ENCODE measurements at regions not wholly inside any gene's neighbourhood (a gene's known extent, or its start where the extent isn't known, plus 50 kb on each side); places are given as distances from the start of the nearest gene placed in this dataset.

DNA sequence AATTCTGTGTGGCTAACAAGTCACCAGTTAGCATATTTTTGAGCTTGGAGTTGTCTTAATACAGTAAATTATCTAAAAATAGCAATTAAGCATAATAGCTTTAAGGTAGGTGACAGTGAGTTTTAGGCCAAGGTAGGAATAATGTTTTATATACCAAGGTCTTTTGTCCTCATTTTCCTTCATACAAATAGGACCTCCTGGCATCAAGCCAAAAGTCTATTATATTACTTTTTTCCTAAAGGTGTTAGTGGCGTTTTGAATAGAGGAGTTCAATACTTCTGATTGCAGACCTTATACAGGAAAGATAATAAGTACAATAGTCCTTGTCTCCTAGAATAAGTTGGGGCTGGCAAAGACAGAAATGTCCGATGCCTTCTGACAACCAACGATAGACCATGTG lies 2277.7 kb downstream of the TP53TG3F start:
- DNase-seq, result no peak

DNA sequence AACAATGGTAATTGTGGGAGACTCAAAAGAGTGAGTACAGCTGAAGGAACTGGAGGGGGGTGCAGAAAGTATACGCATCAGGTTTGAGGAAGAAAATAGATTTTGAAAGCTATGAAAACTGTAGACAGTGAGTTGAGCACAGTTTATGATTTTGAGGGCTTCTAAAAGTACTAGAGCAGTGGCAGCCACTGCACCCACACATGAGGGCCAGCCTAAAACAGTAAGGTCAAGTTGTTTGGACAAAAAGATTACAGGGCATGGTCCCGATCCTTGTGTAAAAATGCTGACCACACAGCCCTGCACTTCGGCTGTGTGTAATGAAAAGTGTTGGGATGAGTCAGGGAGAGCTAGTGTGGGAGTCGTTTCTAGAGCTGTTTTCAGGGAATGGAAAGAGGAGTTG lies 2282.1 kb downstream of the TP53TG3F start:
- no peak for DNase-seq

DNA sequence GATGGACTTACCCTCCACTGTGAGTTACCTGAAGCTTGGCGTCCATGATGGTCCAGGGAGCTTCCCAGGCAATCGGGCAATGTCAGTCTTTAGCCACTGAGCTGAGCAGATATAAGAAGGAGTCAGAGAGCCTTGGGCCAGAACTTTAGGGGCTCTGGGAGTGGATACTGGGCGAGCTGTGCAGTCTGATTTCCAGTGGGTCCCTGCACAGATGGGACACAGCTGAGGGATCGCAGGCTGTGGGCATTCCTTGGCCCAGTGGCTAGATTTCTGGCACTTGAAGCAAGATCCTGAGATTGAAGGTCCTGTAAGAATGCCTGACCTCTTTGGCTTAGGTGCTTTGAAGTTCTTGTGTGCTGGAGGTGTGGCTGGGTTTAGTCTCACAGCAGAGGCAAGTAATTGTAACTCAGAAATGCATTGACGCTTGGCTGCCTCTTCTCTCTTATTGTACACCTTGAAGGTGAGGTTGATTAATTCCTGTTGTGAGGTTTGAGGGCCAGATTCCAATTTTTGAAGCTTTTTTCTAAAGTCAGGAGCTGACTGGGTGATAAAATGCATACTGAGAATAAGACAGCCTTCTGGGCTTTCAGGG lies 2283.8 kb downstream of the TP53TG3F start:
- DNase-seq, result no peak

DNA sequence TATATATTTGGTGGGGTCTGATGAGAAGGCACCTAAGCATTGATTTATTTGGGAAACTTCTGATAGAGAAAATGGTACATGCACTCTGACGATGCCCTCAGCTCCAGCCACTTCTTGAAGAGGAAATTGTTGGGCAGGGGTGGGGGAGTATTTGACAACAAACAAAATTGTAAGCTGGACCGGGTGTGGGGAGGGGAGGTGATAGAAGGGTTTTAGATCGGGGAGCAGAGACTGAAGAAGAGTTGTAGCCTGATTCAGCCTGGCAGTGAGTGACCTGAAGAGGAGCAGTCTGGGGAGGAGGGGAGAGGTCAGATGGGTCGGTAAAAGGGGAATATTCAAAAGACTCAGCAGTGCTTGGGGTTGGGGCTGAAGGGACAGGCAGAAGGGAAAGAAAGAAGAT lies 2284.7 kb downstream of the TP53TG3F start:
- no peak for DNase-seq

DNA sequence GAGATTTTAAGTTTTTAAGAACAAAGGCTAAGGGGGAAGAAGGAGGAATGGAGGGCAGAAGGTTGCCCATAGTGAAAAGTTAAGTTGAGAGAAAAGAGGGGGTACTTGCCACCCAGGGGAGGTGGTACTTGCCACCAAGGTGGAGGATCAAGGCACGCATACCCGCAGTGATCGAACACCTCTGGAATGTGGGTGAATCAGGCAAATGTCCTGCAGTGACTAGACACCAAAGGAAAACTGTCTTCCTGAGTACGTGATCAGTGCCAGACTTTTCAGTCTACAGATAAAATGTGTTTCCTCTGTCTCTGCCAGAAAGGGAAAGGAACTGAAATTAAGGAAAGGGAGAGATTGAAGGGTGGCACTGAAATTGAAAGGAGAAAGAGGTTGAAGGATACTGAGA lies 2285.3 kb downstream of the TP53TG3F start:
- DNase-seq, result no peak

DNA sequence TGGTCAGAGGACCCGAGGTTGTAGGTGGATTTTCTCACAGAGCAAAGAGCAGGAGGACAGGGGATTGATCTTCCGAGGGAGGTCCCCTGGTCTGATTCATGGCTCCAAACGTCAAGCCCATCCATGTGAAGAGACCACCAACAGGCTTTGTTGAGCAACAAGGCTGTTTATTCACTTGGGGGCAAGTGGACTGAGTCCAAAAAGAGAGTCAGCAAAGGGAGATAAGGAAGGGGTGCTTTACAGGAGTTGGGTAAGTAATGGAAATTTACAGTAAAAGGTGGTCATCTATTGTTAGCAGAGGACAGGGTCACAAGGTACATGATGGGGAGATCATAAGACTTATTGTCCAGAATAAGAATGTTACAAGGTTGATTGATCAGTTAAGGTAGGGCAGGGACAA lies 2285.8 kb downstream of the TP53TG3F start:
- DNase-seq, result no peak

DNA sequence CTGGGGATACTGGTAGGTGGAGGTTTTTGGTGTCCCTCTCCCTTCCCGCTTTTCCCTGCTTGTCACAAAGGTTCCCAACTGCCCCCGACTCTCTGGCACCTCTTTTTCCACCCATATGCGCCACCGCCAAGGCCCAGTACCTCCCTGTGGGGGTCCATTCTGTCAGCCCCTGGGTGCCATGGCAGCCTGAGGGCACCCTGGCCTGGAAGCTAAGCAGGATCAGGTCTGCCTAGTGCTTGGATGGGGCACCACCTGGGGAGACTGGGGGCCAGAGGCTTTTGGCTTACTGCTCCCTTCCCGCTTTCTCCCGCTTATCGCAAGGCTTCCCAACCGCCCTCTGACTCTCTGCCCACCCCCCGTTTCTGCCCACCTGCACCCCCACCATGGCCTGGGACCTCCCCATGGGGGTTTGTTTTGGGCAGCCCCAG lies 2286.4 kb downstream of the TP53TG3F start:
- DNase-seq, result no peak

DNA sequence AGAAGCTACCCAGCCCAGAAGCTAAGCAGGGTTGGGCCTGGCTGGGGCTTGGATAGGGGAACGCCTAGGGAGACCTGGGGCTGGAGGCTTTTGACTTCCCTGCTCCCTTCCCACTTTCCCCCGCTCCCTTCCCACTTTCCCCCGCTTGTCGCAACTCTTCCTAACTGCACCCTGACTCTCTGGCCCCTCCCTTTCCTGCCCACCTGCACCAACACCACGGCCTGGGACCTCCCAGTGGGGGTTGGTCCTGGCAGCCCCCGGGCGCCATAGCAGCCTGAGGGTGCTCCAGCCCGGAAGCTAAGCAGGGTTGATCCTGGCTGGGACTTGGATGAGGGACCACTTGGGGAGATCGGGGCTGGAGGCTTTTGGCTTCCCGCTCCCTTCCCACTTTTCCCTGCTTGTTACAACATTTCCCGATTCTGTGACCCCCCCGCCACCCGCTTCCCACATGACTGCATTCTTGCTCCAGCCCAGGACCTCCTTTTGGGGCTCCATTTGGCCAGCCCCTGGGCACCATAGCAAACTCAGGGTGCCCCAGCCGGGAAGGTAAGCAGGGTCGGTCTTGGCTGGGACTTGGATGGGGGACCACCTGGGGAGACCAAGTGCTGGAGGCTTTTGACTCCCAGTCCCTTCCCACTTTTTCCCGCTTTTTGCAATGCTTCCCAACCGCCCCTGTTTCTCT lies 2287.0 kb downstream of the TP53TG3F start:
- DNase-seq, result no peak

DNA sequence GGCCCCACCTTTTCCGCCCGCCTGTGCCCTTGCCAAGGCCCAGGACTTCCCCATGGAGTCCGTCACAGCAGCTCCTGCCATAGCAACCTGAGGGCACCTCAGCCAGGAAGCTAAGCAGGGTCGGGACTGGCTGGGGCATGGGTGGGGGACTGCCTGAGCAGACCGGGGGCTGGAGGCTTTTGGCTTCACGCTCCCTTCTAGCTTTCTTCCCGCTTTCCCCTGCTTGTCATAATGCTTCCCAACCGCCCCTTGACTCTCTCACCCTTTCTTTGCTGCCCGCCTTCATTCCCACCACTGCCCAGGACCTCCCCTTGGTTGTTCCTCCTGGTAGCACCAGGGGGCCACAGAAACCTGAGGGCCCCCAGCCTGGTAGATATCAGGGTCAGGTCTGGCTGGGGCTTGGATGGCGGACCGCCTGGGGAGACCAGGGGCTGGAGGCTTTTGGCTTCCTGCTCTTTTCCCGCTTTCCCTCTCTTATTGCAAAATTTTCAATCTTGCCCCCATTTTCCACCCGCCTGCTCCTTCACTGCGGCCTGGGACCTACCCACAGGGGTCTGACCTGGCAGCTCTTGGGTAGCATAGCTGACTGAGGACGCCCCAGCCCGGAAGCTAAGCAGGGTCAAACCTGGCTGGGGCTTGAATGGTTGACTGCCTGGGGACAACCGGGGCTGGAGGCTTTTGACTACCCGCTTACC lies 2287.7 kb downstream of the TP53TG3F start:
- DNase-seq, result no peak

DNA sequence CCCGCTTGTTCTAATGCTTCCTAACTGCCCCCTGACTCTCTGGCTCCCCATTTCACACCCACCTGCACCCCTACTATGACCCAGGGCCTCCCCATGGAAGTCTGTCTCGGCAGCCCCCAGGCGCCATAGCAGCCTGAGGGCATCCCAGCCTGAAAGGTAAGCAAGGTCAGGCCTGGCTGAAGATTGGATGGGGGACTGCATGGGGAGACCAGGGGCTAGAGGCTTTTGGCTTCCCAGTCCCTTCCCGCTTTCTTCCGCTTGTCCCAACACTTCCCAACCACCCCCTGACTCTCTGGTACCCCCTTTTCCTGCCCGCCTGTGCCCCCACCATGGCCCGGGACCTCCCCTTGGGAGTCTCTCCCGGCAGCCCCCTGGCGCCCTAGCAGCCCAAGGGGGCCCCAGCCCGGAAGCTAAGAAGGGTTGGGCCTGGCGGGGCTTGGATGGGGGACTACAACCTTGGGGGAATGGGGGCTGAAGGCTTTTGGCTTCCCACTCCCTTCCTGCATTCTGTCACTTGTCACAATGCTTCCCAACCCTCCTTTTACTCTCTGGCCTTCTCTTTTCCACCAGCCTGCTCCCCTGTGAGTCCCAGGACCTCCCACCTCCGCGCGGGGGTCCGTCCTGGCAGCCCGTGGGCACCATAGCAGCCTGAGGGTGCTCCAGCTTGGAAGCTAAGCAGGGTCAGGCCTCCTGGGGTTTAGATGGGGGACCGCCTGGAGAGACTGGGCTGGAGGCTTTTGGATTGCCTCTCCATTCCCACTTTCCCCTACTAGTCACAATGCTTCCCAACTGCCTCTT lies 2288.4 kb downstream of the TP53TG3F start:
- DNase-seq, result no peak

DNA sequence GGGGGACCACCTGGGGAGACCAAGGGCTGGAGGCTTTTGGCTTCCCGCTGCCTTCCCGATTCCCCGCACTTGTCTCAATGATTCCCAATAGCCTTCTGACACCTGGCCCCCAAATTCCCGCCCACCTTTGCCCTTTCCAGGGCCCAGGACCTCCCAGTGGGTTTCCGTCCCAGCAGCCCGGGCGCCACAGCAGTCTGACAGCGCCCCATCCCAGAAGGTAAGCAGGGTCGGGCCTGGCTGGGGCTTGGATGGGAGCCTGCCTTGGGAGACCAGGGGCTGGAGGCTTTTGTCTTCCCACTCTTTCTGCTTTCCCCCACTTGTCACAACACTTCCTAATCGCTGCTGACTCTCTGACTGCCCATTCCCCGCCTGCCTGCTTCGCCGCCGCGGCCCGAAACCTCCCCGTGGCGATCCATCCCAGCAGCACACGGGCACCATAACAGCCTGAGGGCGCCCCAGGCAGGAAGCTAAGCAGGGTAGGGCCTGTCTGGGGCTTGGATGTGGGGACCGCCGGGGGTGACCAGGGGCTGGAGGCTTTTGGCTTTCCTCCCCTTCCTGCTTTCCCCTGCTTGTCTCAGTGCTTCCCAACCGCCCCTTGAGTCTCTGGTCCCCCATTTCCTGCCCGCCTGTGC lies 2289.3 kb downstream of the TP53TG3F start:
- DNase-seq, result no peak

DNA sequence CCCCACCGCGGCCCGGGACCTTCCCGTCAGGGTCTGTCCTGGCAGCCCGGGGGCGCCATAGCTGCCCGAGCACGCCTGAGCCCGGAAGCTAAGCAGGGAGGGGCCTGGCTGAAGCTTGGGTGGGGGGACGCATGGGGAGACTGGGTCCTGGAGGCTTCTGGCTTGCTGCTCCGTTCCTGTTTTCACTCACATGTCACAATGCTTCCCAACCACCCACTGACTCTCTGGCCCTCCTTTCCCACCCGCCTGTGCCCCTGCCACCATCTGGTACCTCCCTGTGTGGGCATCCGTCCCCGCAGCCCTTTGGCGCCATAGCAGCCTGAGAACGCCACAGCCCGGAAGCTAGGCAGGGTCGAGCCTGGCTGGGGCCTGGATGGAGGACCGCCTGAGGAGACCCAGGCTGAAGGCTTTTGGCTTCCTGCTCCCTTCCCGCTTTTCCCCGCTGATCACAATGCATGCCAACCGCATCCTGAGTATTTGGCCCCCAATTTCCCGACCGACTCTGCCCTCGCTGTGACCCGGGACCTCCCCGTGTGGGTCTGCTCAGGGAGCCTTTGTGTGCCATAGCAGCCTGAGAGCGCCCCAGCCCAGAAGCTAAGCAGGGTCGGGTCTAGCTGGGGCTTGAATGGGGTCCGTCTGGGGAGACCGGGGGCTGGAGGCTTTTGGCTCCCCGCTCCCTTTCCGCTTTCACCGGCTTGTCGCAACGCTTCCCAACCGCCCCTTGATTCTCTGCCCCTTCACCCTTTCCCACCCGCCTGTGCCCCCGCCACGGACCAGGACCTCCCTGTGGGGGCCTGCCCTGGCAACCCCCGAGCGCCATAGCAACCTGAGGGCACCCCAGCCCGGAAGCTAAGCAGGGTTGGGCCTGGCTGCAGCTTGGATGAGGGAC lies 2290.1 kb downstream of the TP53TG3F start:
- no peak for DNase-seq

DNA sequence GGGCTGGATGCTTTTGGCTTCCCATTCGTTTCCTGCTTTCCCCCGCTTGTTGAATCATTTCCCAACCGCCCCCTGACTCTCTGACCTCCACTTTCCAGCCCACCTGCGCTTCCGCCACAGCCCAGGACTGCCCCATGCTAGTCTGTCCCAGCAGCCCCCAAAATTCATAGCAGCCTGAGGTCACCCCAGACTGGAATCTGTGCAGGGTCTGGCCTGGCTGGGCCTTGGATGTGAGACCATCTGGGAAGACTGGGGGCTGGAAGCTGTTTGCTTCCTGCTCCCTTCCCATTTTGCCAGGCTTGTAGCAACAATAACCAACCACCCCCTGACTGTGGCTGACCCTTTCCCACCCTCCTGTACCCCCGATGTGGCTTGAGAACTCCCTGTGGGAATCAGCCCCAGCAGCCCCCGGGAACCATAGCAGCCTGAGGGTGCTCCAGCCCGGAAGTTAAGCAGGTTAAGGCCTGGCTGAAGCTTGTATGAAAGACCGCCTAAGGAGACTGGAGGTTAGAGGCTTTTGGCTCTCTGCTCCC lies 2290.8 kb downstream of the TP53TG3F start:
- no peak for DNase-seq

DNA sequence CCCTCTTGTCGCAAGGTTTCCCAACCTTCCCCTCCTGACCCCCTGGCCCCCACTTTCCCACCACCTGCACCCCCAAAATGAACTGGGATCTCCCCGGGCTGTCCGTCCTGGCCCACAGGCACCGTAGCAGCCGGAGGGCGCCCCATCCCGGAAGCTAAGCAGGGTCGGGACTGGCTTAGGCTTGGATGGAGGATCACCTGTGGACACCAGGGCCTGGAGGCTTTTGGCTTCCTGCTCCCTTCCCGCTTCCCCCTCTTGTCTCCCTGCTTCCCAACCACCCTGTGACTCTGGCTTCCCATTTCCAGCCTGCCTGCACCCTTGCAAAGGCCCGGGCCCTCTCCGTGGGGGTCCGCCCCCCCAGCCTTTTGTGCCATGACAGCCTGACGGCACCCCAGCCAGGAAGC lies 2291.3 kb downstream of the TP53TG3F start:
- no peak for DNase-seq

DNA sequence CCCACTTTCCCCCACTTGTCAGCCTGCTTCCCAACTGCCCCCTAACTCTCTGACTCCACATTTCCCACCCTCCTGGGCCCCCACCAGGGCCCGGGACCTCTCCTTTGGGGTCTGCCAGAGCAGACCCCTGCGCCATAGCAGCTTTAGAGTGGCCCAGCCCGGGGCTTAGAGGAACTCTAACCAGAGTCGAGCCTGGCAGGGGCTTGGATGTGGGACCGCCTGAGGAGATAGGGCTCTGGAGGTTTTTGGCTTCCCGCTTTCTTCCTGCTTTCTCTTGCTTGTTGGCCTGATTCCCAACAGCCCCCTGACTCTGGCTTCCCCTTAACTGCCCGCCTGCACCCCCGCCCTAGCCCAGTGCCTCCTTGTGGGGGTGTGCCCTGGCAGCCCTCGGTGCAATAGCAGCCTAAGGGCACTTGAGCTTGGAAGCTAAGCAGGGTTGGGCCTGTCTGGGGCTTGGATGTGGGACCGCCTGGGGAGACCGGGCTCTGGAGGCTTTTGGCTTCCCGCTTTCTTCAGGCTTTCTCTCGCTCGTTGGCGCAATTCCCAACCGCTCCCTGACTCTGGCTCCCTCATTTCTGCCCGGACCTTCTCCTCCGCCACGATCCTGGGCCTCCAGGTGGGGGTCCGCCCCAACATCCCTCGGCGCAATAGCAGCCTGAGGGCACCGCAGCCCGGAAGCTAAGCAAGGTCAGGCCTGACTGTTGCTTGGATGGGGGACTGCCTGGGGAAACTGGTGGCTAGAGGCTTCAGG lies 2292.0 kb downstream of the TP53TG3F start:
- no peak for DNase-seq

DNA sequence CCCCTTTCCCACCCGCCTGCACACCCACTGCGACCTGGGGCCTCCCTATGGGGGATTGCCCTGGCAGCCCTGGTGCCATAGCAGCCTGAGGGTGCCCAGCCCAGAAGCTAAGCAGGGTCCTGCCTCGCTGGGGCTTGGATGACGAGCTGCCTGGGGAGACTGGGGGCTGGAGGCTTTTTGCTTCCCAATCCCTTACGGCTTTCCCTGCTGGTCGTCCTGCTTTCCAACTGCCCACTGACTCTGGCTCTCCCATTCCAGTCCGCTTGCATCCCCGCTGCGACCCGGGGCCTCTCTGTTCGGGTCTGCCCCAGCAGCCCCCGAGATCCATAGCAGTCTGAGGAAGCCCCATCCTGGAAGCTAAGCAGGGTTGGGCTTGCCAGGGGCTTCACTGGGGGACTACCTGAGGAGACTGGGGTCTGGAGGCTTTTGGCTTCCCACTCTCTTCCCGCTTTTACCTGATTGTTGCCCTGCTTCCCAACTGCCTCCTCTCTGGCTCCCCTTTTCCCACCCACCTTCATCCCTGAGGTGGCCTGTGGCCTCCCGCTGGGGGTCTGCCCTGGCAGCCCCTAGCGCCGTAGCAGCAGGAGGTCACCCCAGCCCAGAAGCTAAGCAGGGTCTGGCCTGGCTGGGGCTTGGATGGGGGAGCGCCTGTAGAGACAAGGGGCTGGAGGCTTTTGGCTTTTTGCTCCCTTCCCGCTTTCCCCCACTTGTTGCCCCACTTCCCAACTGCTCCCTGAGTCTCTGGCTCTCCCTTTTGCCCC lies 2292.8 kb downstream of the TP53TG3F start:
- no peak for DNase-seq

DNA sequence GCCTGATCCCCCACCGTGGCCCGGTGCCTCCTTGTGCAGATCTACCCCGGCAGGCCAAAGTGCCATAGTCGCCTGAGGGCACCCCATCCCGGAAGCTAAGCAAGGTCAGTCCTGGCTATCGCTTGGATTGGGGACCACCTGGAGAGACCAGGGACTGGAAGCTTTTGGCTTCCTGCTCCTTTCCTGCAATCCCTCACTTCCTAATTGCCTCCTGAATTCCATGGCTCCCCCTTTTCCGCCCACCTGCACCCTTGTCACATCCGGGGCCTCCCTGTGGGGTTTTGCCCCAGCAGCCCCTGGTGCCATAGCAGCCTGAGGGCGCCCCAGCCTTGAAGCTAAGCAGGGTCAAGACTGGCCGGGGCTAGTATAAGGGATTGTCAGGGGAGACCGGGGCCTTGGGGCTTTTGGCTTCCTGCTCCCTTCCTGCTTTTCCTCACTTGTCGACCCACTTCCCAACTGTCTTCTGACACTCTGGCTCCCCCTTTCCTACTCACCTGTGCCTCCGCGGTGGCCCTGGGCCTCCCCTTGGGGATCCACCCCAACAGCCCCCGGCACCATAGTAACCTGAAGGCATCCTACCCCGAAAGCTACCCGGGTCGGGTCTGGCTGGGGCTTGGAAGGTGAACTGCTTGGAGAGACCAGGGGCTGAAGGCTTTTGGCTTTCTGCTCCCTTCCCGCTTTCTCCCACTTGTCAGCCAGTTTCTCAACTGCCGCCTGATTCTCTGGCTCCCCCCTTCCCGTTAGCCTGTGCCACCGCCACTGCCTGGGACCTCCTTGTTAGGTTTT lies 2293.6 kb downstream of the TP53TG3F start:
- DNase-seq, result no peak

DNA sequence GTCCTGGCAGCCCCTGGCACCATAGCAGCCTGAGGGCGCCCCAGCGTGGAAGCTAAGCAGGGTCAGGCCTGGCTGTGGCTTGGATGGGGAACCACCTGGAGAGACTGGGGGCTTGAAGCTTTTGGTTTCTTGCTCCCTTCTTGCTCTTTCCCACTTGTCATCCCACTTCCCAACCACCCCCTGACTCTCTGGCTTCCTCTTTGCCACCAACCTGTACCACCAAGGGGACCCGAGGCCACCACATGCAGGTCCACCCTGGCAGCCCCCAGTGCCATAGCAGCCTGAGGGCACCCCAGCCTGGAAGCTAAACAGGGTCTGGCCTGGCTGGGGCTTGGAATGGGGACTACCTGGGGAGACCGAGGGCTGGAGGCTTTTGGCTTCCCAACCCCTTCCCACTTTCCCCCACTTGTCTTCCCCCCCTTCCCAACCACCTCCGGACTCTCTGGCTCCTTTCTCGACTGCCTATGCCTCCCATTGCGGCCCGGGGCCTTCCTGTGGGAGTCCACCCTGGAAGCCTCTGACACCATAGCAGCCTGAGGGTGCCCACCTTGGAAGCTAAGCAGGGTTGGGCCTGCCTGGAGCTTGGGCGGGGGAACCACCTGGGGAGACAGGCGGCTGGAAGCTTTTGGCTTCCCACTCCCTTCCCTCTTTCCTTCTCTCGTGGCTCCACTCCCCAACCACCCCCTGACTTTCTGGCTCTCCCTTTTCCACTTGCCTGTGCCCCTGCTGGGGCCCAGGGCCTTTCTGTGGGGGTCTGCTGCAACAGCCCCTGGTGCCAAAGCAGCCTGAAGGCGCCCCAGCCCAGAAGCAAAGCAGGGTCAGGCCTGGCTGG lies 2294.4 kb downstream of the TP53TG3F start:
- DNase-seq, result no peak
